IPS-NIHi7 (cell line): ENCODE measurements at regions not wholly inside any gene's neighbourhood (a gene's known extent, or its start where the extent isn't known, plus 50 kb on each side); places are given as distances from the start of the nearest gene placed in this dataset.
"Not testable (repeated sequence)": the region's sequence is repeated elsewhere in the genome, so short reads cannot be mapped to it uniquely, and the experiment has no call there.

Experiments
- DNase-seq: peaks from one replicate; pipeline ENCODE4 v3.0.0; 2012; ENCODE audit warnings: mixed read lengths; ENCODE audit errors: extremely low spot score

- DNase-seq = no peak
Observed at GRCh38 chr6:128736780-128737179, 146.2 kb upstream of the LAMA2 start.

DNA sequence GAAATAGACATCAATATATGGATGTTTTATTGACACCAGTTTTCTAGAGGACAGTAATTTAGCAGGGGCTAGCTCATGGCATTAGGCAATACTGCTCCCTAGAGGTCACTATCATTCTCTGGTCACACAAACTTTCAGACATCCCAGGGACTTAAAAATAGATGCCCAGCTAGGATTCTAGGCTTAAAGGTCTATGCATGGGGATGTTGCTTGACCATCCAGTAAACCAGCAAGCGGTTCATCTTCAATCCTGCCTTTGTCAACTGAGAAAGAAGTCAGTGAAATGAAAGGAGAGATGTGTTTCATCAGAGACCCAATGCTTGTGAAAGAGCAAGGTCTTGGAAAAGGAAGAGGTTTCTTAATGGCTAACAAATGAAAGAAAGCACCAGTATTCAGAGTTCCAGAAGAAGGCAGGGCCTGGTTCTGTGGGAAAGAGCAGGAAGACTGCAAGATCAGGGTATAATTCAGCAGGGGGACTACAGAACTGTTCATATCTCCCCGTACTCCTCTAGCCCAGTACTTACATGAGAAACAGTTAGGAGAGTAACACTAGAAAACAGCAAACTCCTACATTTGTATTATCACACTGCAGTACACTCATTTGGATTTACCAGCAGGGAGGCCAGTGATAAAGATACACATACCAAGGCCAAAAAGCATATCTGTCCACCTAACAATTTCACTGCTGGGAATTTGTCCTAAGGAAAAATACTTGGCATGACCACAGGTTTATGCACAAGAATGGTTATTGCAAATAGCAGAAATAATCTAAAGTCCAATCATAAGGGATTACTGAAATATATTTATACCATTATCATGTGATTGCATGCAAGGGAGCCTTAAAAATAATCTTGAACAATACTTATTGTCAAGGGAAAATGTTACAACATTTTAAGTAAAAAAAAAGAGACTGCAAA, 151.4 kb upstream of the LAMA2 start:
- peak; percentile 63 for DNase-seq

DNA sequence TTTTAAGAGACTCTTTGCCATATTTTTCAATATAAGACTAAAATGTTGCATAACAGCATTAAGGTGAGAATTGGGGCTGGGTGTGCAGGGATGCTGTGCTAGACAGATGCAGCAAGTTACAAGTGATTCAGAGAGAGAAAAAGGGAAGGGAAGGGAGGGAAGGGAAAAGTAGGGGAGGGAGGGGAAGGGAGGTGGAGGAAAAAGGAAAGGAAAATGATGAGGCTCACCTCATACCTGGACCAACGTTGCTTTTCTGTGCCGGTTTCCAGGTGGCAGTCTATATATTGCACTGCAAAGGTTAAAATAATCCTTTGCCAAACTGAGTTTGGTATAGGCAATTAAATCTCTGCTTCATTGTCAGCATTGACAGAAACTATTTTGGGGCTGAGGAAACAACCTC, 155.4 kb upstream of the LAMA2 start:
- no peak for DNase-seq

GRCh38 chr6:128725271-128726233, 157.4 kb upstream of the LAMA2 start:
- peak; percentile 20 for DNase-seq

DNA sequence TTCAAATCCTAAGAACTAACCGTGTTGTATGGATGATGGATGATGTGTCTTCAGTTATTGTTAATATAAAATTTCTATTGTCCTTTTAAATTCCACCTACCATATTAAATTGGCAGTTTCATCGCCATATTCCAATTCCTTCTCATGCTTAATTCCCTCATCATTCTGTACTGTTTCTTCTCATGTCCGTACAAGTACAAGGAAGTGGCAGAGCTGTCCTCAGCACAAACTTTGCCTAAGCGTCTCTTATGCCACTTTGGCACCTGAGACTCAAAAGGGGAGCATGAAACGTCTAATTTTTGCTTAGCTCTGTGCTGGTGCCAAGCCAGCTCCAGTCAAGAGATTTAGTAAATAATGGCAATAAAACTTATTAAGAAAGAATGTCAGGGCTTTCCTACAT, 158.2 kb upstream of the LAMA2 start:
- DNase-seq = no peak

DNA sequence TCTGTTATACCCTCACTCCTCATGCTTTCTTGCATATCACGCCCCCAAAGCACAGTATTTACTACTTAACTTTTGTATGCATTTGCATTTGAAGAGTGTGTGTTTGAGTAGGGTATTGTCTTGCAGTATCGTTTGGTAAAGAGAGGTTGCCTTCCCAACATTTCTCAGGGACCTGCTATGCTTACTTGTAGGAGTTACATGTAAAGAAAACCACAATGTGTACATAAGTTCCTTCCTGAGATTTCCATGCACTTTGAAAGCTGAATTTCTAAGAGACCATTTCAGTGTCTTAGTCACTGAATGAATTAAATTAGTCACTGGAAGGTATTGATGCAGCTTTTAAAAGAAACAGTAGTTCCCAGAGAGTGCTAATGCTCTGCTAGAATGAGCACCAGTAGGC, 159.3 kb upstream of the LAMA2 start:
- DNase-seq = no peak

GRCh38 chr6:128720891-128721290, 162.0 kb upstream of the LAMA2 start:
- no peak for DNase-seq

GRCh38 chr6:128719786-128720185, 163.2 kb upstream of the LAMA2 start:
- no peak for DNase-seq

DNA sequence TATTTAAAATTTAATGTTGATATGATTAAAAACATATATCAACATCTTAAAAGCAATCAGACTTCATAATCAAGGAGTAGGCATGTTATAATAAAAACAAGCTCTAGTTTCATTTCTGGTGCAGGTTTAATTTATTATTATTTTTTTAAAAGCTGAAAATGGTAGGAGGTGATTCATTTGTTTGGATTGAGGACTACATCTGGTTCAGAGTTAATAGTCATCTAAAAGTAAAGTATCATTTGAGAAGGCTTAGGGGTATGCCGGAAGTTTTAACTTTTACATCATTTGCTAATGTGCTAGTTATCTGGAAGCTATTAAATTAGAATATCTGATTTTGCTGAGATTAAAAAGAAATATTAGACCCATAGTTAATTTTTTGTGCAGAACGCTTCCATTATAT, 169.5 kb upstream of the LAMA2 start:
- DNase-seq = no peak

DNA sequence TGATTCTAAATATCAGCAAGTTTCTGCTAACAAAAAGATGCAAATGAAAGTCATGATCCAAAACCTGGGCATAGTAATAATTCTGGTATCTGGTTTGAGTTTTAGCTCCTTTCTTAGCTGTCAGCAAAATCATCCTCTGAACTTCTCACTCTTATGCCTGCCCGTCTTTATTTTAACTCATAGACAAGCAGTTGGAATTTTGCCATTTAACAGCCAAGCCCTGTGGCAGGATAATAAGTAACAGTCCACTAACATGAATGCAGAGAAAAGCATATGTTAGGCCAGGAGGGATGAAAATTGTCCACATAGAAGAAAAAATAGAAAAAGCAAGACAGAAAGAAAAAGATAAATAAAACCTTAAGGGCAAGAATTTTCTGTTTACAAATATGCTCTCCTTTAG, 170.0 kb upstream of the LAMA2 start:
- DNase-seq = no peak

DNA sequence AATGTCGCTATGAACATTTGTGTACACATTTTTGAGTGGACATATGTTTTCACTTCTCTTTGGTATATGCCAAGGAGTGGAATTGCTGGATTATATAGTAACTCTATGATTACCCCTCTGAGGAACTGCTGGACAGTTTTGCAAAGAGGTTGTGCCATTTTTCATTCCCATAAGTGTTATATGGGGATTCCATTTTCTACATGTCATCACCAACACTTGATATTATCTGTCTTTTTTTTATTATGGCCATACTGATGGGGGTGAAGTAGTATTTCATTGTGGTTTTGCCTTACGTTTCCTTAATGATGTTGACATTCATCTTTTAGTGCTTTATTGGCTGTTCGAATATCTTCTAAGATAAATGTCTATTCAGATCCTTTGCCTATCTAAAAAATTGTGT, 171.8 kb upstream of the LAMA2 start:
- DNase-seq = no peak

GRCh38 chr6:128710315-128710714, 172.6 kb upstream of the LAMA2 start:
- DNase-seq = no peak

- DNase-seq = no peak
Observed at GRCh38 chr6:128704601-128705000, 178.3 kb upstream of the LAMA2 start.

- not testable (repeated sequence) for DNase-seq
Observed at GRCh38 chr6:128703794-128704193, 179.1 kb upstream of the LAMA2 start.

DNA sequence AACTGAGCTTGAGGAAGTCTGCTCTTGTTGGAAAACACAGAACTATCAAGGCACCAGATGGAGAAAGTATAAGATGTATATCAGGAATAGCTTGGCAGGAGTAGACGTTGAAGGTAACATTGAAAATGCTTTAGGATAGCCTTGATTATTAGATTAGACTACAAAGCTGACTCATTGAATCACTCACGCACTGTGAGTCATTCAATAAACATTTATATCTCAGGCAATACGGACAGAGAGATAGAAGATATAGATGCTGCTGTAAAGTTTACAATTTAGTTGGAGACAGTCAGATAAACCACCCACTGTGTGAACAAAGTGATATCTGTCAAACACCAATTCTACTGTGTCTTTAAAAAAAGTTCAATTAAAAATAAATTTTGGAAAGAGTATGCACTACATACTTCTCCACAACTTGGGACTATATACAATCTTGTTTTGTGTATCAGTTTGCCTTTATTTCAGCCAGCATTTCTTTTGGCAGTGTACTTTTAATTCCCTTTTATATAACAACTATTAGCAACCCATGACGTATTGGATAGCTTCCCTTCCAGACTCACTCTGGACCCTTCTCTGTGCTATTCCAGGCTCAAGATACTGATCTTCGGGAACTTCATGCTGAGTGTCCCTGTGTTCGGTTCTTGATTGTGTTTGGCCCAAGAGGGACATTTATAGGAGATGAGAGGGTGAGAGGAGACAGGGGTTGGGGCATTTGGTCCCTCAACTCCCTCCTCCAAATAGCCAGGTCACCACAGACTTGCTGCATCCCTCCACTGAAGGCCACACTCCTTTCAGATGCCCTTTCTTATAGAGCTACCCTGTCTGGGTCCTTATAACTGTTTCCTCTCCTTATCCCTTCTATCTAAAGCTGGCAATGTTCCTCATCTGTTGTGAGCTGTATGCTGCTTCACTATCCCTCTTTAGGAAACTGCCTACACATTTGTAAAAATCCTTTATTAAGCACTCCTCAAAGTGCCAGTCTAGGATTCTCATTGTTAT, 176.6 kb upstream of the PTPRK start:
- no peak for DNase-seq

GRCh38 chr6:128694303-128695009, 174.1 kb upstream of the PTPRK start:
- no peak for DNase-seq

DNA sequence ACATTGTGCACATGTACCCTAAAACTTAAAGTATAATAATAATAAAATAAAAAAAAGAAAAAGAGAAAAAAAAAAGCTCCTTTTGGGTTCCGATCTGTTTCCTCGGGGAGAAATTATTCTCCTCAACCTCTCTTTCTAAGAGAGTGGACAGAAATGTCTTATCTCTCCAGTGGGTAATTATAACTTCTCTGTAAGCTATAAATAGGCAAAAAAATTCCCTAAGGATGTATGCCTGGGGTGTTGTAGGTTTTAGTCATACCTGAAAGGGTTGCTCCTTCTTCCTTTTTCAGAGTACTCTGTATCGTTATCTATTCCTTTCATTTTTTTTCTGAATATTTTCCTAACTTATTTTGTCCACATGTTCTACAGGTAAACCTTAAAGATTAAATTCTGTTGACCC, 169.7 kb upstream of the PTPRK start:
- no peak for DNase-seq

DNA sequence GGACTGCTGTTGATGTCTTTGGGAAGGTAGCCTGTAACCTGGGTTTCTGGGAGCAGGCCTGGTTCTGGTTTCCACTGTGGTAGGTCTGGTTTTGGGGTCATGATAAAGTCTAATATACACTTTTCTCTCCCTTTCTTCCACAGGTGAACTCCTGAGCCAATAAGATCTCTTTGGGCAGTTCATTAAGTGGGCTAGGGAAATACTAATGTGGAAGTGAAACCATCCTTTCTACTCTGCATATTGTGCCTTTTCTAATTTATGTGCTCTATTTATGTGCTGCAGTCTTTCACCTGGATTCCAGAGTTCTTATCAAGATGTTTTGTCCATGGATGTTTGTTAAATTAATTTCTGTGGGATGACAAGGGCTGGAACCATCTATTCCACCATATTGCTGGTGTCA, 165.7 kb upstream of the PTPRK start:
- DNase-seq = no peak

DNA sequence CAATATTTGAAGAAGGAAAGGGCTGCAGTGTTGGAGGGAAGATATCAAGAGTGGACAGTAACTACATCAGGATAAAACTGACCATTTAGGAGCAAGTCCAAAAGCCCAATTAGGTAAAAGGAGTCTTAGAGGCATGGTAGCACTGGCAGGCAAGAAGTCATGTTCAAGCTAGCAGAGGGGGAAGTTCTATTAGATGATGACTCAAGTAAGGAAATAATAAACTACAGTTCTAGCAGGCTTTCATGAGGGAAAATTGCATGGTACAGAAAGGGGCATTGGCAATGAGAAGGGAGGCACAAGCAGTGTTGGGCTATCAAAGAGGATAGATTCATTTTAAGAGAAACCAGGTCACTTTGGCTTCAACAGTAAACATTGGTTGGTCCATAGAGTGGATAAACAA, 156.1 kb upstream of the PTPRK start:
- DNase-seq = no peak

GRCh38 chr6:128672023-128672422, 151.6 kb upstream of the PTPRK start:
- no peak for DNase-seq
